H9 (cell line): ENCODE measurements at regions not wholly inside any gene's neighbourhood (a gene's known extent, or its start where the extent isn't known, plus 50 kb on each side); places are given as distances from the start of the nearest gene placed in this dataset.
"Not testable (repeated sequence)": the region's sequence is repeated elsewhere in the genome, so short reads cannot be mapped to it uniquely, and the experiment has no call there.

ENCODE experiments used
- DNase-seq: peaks from one replicate; pipeline ENCODE4 v3.0.0-alpha.2; 2017
- H2AFZ ChIP-seq: one replicate; pipeline ENCODE4 v1.6.1; 2013; ENCODE audit warnings: mild to moderate bottlenecking, low read length, control low read depth, moderate library complexity
- H2AK5ac ChIP-seq: 2 replicates; pipeline ENCODE4 v1.6.1; 2013; ENCODE audit warnings: low read length, control low read depth, mixed read lengths; ENCODE audit not compliant: insufficient read length
- H2BK120ac ChIP-seq: one replicate; pipeline ENCODE4 v1.6.1; 2013; ENCODE audit warnings: low read depth, mild to moderate bottlenecking, low read length, control low read depth, inconsistent platforms; ENCODE audit not compliant: poor library complexity, severe bottlenecking
- H2BK12ac ChIP-seq: 2 replicates; pipeline ENCODE4 v1.6.1; 2013; ENCODE audit warnings: low read length, control low read depth, mixed read lengths, low read depth; ENCODE audit not compliant: insufficient read length
- H2BK15ac ChIP-seq: 2 replicates; pipeline ENCODE4 v1.6.1; 2013; ENCODE audit warnings: low read depth, low read length, control low read depth
- H2BK20ac ChIP-seq: one replicate; pipeline ENCODE4 v1.6.1; 2013; ENCODE audit warnings: low read depth, mild to moderate bottlenecking, low read length, control low read depth, inconsistent platforms; ENCODE audit not compliant: poor library complexity, severe bottlenecking
- H2BK5ac ChIP-seq: 2 replicates; pipeline ENCODE4 v1.6.1; 2013; ENCODE audit warnings: low read length, control low read depth, mixed read lengths; ENCODE audit not compliant: insufficient read length
- H3K14ac ChIP-seq: 2 replicates; pipeline ENCODE4 v1.6.1; 2013; ENCODE audit warnings: low read length, control low read depth; ENCODE audit not compliant: insufficient read depth
- H3K18ac ChIP-seq: 2 replicates; pipeline ENCODE4 v1.6.1; 2013; ENCODE audit warnings: low read depth, mild to moderate bottlenecking, mixed read lengths, low read length, control low read depth; ENCODE audit not compliant: insufficient read length
- H3K23ac ChIP-seq: 2 replicates; pipeline ENCODE4 v1.6.1; 2013; ENCODE audit warnings: low read length, control low read depth, mixed read lengths, low read depth; ENCODE audit not compliant: insufficient read length
- H3K23me2 ChIP-seq: 2 replicates; pipeline ENCODE4 v1.6.1; 2013; ENCODE audit warnings: low read depth, mild to moderate bottlenecking, mixed read lengths, low read length, control low read depth; ENCODE audit not compliant: insufficient read length, poor library complexity, severe bottlenecking
- H3K27ac ChIP-seq: 2 replicates; pipeline ENCODE4 v1.5.1; 2013; ENCODE audit warnings: low read length, control low read depth, mixed read lengths, low read depth; ENCODE audit not compliant: insufficient read length
- H3K27me3 ChIP-seq: 2 replicates; pipeline ENCODE4 v1.6.1; 2013; ENCODE audit warnings: low read length, control low read depth, inconsistent platforms; ENCODE audit not compliant: insufficient read depth
- H3K4ac ChIP-seq: 2 replicates; pipeline ENCODE4 v1.6.1; 2013; ENCODE audit warnings: low read depth, mild to moderate bottlenecking, control low read depth, inconsistent platforms, low read length, moderate library complexity
- H3K4me1 ChIP-seq: 2 replicates; pipeline ENCODE4 v1.6.1; 2013; ENCODE audit warnings: low read length, control low read depth, inconsistent platforms; ENCODE audit not compliant: insufficient read depth
- H3K4me2 ChIP-seq: 2 replicates; pipeline ENCODE4 v1.6.1; 2013; ENCODE audit warnings: low read length, control low read depth, mixed read lengths; ENCODE audit not compliant: insufficient read length, insufficient read depth
- H3K56ac ChIP-seq: 2 replicates; pipeline ENCODE4 v1.6.1; 2013; ENCODE audit warnings: low read depth, mild to moderate bottlenecking, mixed read lengths, low read length, control low read depth; ENCODE audit not compliant: insufficient read length
- H3K79me1 ChIP-seq: 2 replicates; pipeline ENCODE4 v1.6.1; 2013; ENCODE audit warnings: low read depth, mild to moderate bottlenecking, moderate library complexity, low read length, control low read depth, inconsistent platforms; ENCODE audit not compliant: insufficient read depth, poor library complexity, severe bottlenecking
- H3K79me2 ChIP-seq: 2 replicates; pipeline ENCODE4 v1.6.1; 2013; ENCODE audit warnings: low read length, control low read depth, inconsistent platforms; ENCODE audit not compliant: insufficient read depth
- H3K9ac ChIP-seq: 2 replicates; pipeline ENCODE4 v1.6.1; 2013; ENCODE audit warnings: low read length, control low read depth, mixed read lengths; ENCODE audit not compliant: insufficient read length; ENCODE audit errors: extremely low read depth
- H3K9me3 ChIP-seq: one replicate; pipeline ENCODE4 v1.6.1; 2013; ENCODE audit warnings: low read depth, low read length, inconsistent platforms; ENCODE audit not compliant: control insufficient read depth
- H3T11ph ChIP-seq: one replicate; pipeline ENCODE4 v1.6.1; 2013; ENCODE audit warnings: mild to moderate bottlenecking, low read length, control low read depth, inconsistent platforms
- H4K20me1 ChIP-seq: one replicate; pipeline ENCODE4 v1.6.1; 2013; ENCODE audit not compliant: control insufficient read depth, insufficient read length, insufficient read depth
- H4K5ac ChIP-seq: 2 replicates; pipeline ENCODE4 v1.6.1; 2013; ENCODE audit warnings: low read depth, mild to moderate bottlenecking, mixed read lengths, low read length, control low read depth; ENCODE audit not compliant: insufficient read length
- H4K8ac ChIP-seq: replicated peaks from 2 replicates; pipeline ENCODE4 v1.6.1; 2013; ENCODE audit warnings: low read length, control low read depth, mixed read lengths, low read depth; ENCODE audit not compliant: insufficient read length
- H4K91ac ChIP-seq: 2 replicates; pipeline ENCODE4 v1.6.1; 2013; ENCODE audit warnings: low read depth, mild to moderate bottlenecking, moderate library complexity, mixed read lengths, low read length, control low read depth; ENCODE audit not compliant: insufficient read length
- H3K27ac Mint-ChIP-seq, 3 experiments: 2 replicates in 2 of 3; 3 replicates in 1 of 3; pipeline ENCODE4 v1.8.0; 2020 to 2021; ENCODE audit warnings: mixed read lengths in 3 of 3, mild to moderate bottlenecking in 1 of 3, moderate library complexity in 1 of 3
- H3K27me3 Mint-ChIP-seq: 2 replicates; pipeline ENCODE4 v1.8.0; 2021; ENCODE audit warnings: low read depth, mild to moderate bottlenecking, moderate library complexity, mixed read lengths
- H3K36me3 Mint-ChIP-seq, 3 experiments: 2 replicates in 2 of 3; 3 replicates in 1 of 3; pipeline ENCODE4 v1.8.0; 2020 to 2021; ENCODE audit warnings: low read depth in 3 of 3, mixed read lengths in 3 of 3; ENCODE audit not compliant: insufficient read depth in 1 of 3
- H3K4me1 Mint-ChIP-seq, 2 experiments: 2 replicates each; pipeline ENCODE4 v1.8.0; 2020; ENCODE audit warnings: mixed read lengths in 2 of 2
- H3K4me3 Mint-ChIP-seq, 2 experiments: 2 replicates in 1 of 2; 3 replicates in 1 of 2; pipeline ENCODE4 v1.8.0; 2020 to 2021; ENCODE audit warnings: mild to moderate bottlenecking in 2 of 2, mixed read lengths in 2 of 2, moderate library complexity in 1 of 2
- H3K9me3 Mint-ChIP-seq, 2 experiments: 2 replicates in 1 of 2; 3 replicates in 1 of 2; pipeline ENCODE4 v1.8.0; 2020; ENCODE audit warnings: mild to moderate bottlenecking in 2 of 2, mixed read lengths in 2 of 2, moderate library complexity in 1 of 2
- WGBS: extraction: QIAGEN DNeasy Blood & Tissue Kit; methylation state at CpG from one replicate; pipeline ENCODE4 v1.1.7; 2013; ENCODE audit warnings: missing lambda C conversion rate, low lambda C conversion rate, mixed read lengths; ENCODE audit not compliant: insufficient read length; ENCODE audit errors: extremely low coverage; 5-methylcytosine and 5-hydroxymethylcytosine counted together
- TF ChIP-seq, protein P1 (sequence below): fragments of 200-600 bp; sonication (generic); conservative IDR thresholded peaks from 3 replicates; pipeline ENCODE4 v1.8.0; 2021; ENCODE audit warnings: antibody characterized with exemption, mild to moderate bottlenecking

DNA sequence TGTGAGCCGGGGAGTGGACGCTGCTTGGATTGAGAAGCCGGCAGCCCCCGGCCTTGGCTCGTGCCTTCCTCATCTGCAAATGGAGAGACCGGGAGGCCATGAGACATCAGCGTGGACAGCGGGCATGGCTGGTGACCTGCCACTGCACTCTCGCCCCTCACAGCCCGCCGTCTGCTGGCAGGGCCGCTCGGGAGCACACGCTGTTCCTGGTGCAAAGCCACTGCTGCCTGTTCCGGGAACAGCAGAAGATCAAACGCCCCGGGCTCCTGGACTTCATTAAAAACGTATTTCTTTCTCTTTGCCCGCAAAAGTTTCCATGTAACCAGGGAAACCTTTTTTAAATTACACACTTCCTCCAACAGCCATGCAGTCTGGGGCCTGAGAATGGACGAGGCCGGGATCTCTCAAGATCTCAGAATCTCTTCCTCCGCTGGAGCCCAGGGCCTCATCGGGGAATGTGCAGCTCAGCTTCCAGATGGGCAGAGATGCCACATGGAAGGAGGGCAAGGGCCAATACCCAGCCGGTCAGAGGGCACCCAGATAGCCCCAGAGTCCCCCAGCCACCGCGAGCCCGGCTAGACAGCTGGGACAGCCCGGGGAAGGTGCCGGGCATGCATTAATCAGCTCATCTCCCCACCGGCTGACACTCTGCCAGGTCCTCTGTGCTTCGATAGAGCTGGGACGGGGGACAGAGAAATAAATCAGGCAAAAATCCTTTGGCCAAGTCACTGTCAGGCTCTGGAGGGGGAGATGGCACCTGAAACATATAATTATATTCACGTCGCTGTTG, 62.8 kb upstream of the PRR5 start:
- H3K4me2 ChIP-seq, result no peak overlapping the region
- Mint-ChIP-seq H3K4me3 (no peak overlapping the region), H3K4me1 (no peaks in the 10 kb centered on the region), H3K9me3 (peaks cover 0 to 4% of the 10 kb centered on the region in 2 experiments; a peak in 1 of 5 replicates), H3K27ac (no peak overlapping the region; a peak in 2 of 7 replicates), H3K36me3 (no peaks in the 10 kb centered on the region), H3K27me3 (peaks cover 51% of the 10 kb centered on the region)
- DNase-seq, result no peak
- H3T11ph ChIP-seq, result no peak overlapping the region
- no peak overlapping the region for H4K91ac ChIP-seq
- no peaks in the 10 kb centered on the region for H3K4me1 ChIP-seq
- TF ChIP-seq, protein P1, sequence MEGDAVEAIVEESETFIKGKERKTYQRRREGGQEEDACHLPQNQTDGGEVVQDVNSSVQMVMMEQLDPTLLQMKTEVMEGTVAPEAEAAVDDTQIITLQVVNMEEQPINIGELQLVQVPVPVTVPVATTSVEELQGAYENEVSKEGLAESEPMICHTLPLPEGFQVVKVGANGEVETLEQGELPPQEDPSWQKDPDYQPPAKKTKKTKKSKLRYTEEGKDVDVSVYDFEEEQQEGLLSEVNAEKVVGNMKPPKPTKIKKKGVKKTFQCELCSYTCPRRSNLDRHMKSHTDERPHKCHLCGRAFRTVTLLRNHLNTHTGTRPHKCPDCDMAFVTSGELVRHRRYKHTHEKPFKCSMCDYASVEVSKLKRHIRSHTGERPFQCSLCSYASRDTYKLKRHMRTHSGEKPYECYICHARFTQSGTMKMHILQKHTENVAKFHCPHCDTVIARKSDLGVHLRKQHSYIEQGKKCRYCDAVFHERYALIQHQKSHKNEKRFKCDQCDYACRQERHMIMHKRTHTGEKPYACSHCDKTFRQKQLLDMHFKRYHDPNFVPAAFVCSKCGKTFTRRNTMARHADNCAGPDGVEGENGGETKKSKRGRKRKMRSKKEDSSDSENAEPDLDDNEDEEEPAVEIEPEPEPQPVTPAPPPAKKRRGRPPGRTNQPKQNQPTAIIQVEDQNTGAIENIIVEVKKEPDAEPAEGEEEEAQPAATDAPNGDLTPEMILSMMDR, result no peak
- WGBS, result no CpG with 5 or more reads among the region's 34 CpGs
- H2BK5ac ChIP-seq, result no peak overlapping the region
- no peak overlapping the region for H3K23ac ChIP-seq
- no peaks in the 10 kb centered on the region for H4K20me1 ChIP-seq
- no peaks in the 10 kb centered on the region for H3K79me2 ChIP-seq
- H3K4ac ChIP-seq, result no peak overlapping the region
- no peak overlapping the region for H2BK20ac ChIP-seq
- H3K9ac ChIP-seq, result no peak overlapping the region
- no peak overlapping the region for H2BK15ac ChIP-seq
- H3K27ac ChIP-seq, result no peak overlapping the region
- H3K23me2 ChIP-seq, result no peaks in the 10 kb centered on the region
- no peaks in the 10 kb centered on the region for H3K9me3 ChIP-seq
- no peak overlapping the region for H2BK12ac ChIP-seq
- no peaks in the 10 kb centered on the region for H3K27me3 ChIP-seq
- H4K8ac ChIP-seq, result no peak overlapping the region
- H3K18ac ChIP-seq, result no peak overlapping the region
- no peak overlapping the region for H2BK120ac ChIP-seq
- no peak overlapping the region for H3K56ac ChIP-seq
- H2AK5ac ChIP-seq, result no peak overlapping the region
- no peak overlapping the region for H4K5ac ChIP-seq
- no peaks in the 10 kb centered on the region for H3K79me1 ChIP-seq
- no peak overlapping the region for H2AFZ ChIP-seq
- no peak overlapping the region for H3K14ac ChIP-seq

DNA sequence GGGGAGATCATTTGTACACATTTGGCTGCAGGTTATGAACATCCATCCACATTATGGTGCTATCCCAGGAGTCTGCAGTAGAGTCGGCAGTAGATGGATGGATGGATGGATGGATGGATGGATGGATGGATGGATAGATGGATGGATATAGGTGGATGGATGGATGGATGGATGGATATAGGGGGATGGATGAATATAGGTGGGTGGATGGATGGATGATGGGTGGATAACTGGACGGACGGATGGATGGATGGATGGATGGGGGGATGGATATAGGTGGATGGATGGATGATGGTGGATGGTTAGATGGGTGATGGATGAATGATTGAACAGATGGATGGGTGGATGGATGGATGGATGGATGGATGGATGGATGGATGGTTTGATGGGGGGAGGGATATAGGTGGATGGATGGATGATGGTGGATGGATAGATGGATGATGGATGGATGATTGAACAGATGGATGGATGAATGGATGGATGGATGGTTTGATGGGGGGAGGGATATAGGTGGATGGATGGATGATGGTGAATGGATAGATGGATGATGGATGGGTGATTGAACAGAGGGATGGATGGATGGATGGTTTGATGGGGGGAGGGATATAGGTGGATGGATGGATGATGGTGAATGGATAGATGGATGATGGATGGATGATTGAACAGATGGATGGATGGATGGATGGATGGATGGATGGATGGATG, 65.3 kb upstream of the PRR5 start:
- H4K20me1 ChIP-seq, H3K4me2 ChIP-seq, H3K79me2 ChIP-seq, H2BK120ac ChIP-seq, H3K14ac ChIP-seq, H3T11ph ChIP-seq, H3K79me1 ChIP-seq, H3K56ac ChIP-seq, H3K4me3 Mint-ChIP-seq, H3K23me2 ChIP-seq, H3K27me3 ChIP-seq, H2BK12ac ChIP-seq, H3K4me1 ChIP-seq, H4K5ac ChIP-seq, H3K27ac ChIP-seq, H3K9me3 ChIP-seq, H3K9me3 Mint-ChIP-seq, H3K23ac ChIP-seq, H2BK20ac ChIP-seq, H3K4me1 Mint-ChIP-seq, H4K8ac ChIP-seq, H3K4ac ChIP-seq, H3K18ac ChIP-seq, H3K27ac Mint-ChIP-seq, H3K36me3 Mint-ChIP-seq, H2AFZ ChIP-seq, H4K91ac ChIP-seq, H2BK15ac ChIP-seq, H2AK5ac ChIP-seq, H2BK5ac ChIP-seq, DNase-seq, H3K9ac ChIP-seq: not testable (repeated sequence)
- 100% methylated on average over 2 of the region's 3 CpGs for WGBS
- peaks cover 32% of the 10 kb centered on the region for H3K27me3 Mint-ChIP-seq
